Body of pancreas (tissue), 4 donors: ENCODE measurements at regions not wholly inside any gene's neighbourhood (a gene's known extent, or its start where the extent isn't known, plus 50 kb on each side); places are given as distances from the start of the nearest gene placed in this dataset.

ENCODE experiments used
- POLR2A ChIP-seq, 3 donors: fragments of 450-650 bp; IDR thresholded peaks; one replicate each; pipeline ENCODE4 v1.6.1; 2016; ENCODE audit warnings: antibody characterized with exemption in 3 of 3, mild to moderate bottlenecking in 2 of 3
- TF ChIP-seq, protein P1 (sequence below), 7 experiments: fragments of 450-650 bp in 4 of 7; fragments of 200-600 bp in 3 of 7; sonication (generic) in 3 of 7; IDR thresholded peaks; one replicate each; pipeline ENCODE4 v1.5.1; 2016 to 2019; ENCODE audit warnings: antibody characterized with exemption in 7 of 7

DNA sequence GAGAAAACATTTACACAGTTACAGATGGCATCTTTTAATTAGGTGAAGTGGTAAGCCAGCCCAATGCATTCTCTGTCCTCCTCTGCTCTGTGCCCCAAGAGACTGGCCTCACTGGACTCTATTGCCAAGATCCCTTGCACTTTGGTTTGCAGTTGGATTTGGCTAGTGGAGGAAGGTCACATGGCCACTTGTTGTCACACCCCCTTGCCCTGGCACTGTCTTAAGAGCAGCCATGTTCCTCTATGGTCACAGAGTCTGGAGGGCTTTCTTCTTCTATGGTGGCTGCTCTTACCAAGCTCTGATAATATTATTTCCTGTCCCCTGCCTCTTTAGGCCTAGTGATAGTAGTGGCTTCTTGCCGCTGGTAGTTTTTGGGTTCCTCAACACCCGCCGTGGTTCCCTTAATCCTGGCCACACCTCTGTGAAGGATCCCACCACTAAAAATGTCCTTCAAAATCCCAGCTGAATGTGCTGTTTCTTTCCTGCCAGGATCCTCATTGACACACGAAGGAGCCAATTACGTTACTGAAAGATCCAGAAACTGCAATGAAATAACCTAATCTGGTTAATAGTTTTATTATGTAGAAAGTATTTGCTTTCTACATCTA is 111.1 kb downstream of the CDC42EP3 start:
- TF ChIP-seq, protein P1, sequence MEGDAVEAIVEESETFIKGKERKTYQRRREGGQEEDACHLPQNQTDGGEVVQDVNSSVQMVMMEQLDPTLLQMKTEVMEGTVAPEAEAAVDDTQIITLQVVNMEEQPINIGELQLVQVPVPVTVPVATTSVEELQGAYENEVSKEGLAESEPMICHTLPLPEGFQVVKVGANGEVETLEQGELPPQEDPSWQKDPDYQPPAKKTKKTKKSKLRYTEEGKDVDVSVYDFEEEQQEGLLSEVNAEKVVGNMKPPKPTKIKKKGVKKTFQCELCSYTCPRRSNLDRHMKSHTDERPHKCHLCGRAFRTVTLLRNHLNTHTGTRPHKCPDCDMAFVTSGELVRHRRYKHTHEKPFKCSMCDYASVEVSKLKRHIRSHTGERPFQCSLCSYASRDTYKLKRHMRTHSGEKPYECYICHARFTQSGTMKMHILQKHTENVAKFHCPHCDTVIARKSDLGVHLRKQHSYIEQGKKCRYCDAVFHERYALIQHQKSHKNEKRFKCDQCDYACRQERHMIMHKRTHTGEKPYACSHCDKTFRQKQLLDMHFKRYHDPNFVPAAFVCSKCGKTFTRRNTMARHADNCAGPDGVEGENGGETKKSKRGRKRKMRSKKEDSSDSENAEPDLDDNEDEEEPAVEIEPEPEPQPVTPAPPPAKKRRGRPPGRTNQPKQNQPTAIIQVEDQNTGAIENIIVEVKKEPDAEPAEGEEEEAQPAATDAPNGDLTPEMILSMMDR (IDR thresholded peaks at IDR 0.05): no peak
- TF ChIP-seq POLR2A (IDR thresholded peaks at IDR 0.05): no peak
